ENCODE measurements at regions not wholly inside any gene's neighbourhood (a gene's known extent, or its start where the extent isn't known, plus 50 kb on each side); places are given as distances from the start of the nearest gene placed in this dataset.
A peak's percentile ranks its signal among the peaks of the same experiment; 100 is the strongest.

DNA sequence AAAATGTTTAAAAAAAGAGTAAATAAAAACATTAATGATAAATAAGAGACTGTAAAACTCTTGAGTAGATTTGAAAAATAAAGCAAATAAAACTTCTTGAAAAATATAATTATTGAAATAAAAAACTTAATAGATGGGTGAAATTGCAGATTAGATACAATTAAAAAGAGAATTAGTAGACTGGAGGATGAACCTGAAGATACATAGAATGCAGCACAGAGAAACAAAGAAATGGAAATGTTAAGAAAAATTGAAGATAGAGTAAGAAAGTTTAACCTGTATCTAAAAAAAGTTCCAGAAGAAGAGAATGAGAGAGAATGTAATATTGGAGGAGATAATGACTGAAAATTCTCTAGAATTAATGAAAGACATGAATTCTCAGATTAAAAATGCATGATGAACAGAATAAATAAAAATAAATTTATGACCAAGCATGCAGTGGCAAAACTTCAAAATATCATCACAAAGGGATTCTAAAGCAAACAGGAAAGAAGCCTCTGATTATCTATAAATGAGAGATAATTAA is 438.1 kb upstream of the CLINT1 start:
- no peak for DNase-seq (ENCODE audit: low spot score)

DNA sequence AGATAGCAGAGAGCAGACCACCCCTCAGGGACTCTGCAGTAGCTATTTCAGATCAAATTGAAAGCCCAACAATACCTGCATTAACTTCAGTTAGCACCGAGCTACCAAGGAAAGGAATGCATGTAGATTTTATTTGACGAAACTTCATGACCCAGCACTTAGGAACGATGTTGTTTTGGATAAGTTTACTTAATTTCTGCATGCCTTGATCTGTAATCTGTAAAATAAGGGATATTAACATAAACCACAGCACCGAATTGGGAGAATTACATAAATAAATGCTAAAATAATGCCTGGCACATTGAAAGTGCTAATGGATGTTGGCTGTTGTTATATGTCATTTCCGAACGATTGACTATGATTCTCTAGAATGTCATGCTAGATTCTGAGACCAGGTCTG is 435.8 kb upstream of the CLINT1 start:
- DNase-seq (ENCODE audit: low spot score): no peak

DNA sequence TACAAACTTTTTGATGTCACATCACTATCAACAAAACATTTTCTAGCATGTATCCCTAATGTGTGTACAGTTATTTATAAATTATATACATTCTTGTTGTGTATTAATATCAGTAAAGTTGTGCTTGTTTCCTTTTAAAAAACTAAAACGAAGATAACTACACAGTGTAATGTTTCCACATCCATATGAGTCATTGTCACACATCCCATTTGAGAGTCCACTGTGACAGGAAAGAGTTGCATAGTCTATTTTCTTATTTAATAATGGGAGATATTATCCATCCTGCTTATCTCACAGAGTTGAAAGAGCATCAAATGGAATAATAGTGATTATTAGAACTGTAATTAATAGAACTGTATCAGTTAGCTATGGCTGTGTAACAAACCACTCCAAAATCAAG is 434.0 kb upstream of the CLINT1 start:
- no peak for DNase-seq (ENCODE audit: low spot score)

DNA sequence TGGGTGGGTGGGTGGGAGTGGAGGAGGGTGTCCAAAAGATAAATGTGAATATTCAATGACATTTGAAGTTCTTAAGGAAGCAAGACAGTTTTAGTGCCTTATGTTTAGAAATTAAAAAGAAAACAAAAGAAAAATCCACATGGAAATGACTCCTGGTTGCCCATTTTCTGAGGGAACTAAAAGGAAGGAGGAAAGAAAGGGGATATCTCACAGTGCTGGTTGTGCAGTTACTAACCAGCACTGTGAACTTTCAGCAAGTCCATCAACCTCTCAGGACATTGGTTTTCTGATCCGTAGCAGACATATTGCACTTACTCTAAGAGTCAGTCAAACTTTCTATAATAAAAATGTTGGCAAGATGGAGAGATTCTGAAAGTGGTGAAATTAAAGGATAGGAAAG is 431.0 kb upstream of the CLINT1 start:
- DNase-seq (ENCODE audit: low spot score): no peak

DNA sequence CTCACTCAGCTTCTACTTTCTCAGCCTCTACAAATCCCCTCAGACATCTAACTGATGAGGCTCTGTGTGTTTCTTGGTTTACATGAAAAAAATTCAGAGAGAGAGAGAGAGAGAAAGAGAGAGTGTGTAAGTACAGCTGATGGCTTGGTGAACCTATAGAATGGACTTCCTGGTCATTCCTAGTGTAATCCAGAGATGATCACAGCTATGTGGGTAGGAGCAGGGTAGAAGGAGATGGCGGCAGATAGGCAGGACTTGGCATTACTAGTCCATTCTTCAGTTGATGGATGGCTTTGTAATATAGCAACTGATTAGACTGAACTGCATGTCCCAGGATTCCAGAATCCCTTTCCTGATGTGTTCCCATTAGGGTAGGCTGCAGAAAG is 429.3 kb upstream of the CLINT1 start:
- no peak for DNase-seq (ENCODE audit: low spot score)

DNA sequence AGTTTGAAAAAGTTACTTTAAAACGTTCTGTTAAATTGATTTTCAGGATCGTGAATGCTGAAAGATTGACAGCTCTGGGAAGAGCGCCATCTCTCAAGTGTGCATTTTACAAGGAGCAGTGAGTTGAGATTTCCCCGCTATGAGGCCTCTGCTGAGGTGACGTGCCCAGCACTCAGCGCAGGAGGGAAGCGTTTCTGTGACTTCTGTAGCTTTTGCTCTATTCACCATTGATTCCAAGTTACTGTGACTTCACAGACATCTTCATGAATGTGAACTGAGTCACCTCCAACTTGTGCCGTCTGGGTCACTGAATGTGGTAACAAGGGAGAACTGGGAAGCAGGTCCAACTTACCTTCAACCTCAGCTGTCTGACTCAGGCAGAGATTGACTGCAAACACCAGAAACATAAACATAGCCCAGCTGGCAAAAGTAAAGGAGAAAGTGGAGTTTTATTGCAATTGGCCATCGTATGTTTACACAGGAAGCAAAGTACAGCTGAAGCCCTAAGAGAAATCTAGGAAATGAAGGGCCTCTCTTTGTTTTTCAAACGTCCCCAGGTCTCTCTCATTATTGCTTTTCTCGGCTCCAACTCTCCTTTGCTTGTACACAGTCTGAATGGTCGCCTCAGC is 428.8 kb upstream of the CLINT1 start:
- no peak for DNase-seq (ENCODE audit: low spot score)

DNA sequence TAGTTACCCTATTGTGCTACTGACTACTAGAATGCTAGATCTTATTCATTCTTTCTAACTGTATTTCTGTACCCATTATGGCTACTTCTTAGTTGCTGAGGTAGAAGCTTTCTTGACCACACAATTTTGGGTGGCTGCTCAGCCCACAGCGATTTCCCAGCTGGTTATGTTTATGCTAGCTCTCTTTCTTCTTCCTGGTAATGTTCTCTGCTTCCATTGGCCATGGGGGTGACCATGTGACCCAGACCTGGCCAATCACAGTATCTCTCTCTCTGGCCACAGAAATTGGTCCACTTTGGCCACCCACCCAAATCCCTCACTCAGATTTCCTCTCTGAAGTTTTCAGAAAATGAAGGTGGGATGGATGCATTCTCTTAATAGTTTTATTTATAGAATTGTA is 427.9 kb upstream of the CLINT1 start:
- DNase-seq (ENCODE audit: low spot score): peak; percentile 27

DNA sequence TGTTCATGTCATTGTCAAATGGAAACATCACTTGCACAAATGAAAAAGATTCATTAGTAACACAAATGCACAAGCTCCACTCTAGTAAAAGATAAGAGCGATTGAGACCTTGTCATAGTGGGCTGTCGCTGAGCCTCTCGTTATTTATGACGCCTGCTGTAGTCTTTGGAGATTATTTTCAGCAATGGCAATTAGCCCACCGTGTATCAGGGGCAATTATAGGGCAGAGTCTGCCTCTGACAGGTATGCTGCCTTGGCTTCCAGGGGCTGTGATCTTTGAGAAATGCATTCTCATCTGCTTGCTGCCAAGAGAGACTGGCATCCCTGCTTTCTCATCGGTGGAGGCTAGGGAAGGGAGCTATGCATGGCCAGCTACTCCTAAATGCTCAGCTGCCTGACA is 426.8 kb upstream of the CLINT1 start:
- no peak for DNase-seq (ENCODE audit: low spot score)

DNA sequence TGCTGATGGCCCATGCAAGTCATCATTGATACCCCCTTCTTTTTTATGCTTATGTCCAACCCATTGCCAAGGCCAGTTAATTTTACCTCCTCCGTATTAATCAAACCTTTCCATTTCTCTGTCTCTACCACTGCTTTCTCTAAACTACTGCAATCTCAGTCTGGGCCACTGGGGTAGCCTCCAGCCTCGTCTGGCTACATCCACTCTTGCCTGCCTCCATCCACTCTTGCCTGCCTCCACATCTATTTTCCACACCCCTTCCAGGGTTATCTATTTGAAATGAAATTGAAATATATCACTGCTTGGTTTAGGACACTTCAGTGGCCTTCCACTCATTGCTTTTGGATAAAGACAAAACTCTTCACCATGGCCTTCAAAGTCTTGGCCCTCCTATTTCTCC is 425.3 kb upstream of the CLINT1 start:
- peak; percentile 57 for DNase-seq (ENCODE audit: low spot score)

DNA sequence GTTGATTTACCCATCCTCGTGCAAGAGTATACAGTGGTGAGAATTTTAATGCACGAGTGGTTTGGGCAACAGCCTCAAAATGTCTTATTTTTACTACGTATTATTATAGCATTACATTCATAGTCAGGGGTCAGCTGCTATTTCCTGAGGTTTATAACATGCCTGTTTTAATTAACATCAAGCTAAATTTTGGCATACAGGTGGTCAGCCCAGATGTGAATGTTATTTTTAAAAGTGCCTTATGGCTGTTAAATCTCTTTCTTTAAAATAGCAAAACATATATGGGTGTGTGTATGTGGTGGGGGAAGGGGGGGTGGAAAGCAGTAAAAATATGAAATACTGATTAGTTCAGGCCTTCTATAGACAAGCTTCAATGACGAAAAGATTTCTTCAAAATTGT is 424.5 kb upstream of the CLINT1 start:
- peak; percentile 83 for DNase-seq (ENCODE audit: low spot score)

DNA sequence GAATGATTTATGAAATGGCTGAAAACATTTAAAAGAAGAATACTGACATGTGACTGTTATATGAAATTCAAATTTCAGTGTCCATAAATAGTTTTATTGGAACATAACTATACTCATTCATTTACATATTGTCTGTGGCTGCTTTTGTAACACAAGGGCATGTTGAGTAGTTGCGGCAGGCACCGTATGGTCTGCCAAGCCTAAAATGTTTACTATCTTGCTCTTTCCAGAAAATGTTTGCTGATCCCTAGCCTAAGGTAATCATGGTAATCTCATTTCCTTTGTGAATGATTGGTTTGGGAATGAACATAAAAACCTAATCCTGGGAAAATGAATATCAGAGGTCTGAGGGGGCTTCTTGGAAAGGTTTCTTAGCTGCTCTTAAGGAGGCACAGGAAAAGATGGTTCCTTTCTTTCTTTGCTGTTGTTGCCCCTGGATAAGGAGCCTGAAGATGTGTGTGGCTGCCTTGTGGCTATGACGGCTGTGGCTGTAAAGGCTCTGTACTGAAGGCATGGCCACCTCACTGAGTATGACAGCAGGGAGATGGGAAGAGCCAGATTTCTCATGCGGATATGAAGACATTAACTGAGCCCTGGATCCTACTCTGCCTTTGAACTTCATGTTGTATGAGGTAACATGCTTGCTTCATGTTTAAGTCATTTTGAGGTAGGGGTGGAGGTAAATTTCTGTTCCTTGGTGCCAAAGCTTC is 419.4 kb upstream of the CLINT1 start:
- no peak for DNase-seq (ENCODE audit: low spot score)

DNA sequence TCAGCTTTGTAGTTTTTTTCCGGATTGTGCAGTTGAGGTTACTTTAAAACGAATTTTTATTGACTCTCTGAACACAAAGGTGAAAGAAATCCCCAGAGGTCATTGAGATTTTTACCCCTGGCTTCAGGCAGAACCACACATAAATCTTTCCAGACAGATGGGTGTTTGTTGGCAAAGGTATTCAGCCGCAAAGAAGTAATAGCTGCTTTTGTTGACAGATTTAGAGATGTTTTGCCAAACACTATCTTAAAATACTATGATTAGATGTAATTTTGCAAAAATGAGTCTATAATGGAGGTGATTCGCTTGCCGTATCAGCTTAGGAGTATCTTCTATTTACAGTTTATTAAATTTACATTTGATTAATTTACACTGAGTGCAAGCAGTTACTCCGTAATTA is 418.3 kb upstream of the CLINT1 start:
- DNase-seq (ENCODE audit: low spot score): no peak

DNA sequence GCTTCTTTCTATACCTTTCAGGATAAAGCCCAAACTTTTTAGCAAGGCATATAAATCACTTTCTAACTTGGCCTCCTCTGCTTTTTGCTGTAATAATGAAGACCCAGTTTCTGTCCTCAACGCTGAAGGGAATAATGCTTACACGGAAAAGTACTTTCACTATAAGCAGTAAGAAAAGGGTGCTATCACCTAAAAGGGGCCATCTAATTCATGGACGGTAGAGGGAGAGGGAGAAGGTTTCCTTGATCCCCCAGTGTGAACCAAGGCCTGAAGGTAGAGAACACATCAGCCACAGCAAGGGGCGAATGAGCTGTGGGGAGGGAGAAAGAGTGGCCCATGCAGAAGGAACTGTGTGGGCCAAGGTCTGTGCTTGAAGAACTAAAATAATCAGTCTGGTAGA is 417.7 kb upstream of the CLINT1 start:
- no peak for DNase-seq (ENCODE audit: low spot score)

DNA sequence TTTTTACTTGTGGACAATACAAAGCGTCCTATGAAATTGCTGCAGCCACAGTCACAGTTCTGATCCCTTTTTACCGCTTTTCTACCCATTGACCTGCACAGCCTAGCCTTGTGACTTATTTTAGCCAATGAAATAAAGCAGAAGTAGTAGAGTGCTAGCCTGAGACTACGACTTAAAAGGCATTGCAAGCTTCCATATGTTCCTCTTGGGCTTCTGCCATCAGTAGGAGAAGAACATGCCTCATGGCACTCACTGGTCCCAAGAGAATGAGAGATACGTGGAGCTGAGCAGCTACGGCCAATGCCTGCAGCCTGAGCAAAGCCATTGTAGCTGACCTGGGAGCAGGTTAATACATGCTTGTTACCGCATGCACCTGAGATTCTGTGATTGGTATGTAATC is 416.6 kb upstream of the CLINT1 start:
- DNase-seq (ENCODE audit: low spot score): no peak

DNA sequence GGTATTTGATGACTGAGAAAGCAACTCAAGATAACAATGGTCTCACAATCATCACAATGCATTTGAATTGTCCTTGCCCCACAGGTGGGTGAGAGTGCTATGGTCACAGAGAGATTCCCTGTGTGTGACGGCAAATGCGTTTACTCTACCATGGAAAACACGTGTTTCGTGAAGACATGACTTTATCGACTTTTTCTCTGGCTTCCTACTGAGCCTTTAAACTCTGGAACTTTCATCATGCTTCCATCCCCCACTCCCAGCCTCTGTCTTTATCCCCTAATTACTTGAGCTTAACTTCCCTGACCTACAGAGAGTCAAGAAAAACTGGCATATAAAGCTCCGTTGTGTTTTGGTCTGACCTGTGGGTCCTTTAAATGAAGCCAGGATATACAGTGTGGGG is 414.1 kb upstream of the CLINT1 start:
- no peak for DNase-seq (ENCODE audit: low spot score)

DNA sequence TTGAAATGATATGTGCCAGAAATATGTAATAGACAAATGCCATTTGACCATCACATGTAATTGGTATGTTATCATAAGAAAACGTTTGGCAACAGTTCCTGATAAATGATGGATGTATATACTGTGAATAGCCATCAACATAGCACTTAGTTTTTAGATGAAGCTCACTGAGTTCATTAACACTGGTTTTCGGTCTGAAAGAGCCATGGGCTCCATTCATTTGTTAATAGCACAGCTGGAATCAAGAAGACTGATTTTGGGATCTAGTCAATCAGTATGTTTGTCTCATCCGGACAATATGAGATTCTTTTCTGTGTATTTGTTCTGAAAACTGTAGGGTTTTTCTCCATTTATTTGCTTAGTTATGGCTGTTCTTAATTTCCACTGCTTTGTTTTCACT is 413.5 kb upstream of the CLINT1 start:
- no peak for DNase-seq (ENCODE audit: low spot score)

DNA sequence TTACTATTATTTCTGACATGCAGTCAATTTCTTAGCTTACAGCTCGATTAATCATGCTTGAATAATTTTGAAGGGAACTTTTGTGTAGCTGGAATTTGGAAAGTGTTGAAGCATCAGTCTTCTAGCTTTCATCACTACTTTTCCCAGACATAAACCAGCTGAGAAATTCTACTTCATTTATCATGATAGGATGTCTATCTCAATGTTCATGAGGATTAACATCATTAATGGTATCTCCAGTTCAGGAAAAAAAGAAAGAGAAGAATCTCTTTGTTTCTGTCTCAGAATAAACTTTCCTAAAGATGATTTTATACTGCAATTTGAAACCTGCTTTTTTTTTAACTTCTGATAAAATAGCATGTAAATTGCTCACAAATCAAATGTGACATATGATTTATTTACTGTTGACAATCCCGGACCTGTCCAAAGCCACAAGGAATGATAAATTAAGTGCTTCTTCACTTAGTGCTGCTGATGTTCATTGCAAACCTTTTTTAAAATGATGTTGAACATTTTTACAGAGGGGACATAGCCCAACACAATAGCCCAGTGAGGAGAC is 412.1 kb upstream of the CLINT1 start:
- no peak for DNase-seq (ENCODE audit: low spot score)

DNA sequence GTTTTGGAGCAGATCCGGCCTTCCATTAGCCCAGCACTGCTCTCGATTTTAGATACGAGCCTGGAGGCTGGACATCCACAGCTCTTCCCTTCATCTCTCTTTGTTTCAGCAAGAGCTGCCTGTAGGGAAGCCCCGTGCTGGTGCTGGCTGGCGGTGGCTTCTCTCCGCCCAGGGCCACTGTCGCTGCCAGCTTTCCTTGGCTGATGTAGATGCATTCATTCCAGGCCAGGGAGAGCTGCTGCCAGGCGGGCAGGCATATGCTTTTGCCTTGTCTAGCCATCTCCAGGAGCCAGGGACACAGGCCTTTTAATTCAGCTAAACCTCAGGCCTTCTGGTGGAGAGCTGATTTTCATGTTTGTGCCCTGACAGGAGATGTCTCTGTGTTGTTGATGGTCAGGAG is 409.3 kb upstream of the CLINT1 start:
- DNase-seq (ENCODE audit: low spot score): no peak

DNA sequence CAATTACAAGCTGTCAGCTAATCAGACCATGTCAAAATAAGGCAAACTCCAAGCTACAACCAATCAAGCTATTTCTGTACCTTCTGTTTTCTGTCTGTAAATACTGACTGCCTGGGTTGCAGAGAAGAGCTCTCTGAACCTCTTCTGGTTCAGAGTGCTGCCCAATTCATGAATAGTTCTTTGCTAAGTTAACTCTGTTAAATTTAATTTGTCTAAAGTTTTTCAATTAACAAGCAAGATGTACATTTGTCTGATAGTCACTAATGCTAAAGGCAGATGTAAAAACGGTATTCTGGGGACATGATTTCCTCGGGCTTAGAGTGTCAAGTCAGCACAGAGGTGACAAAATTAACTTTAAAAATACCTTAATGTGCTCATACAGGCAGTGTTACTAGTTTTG is 408.3 kb upstream of the CLINT1 start:
- DNase-seq (ENCODE audit: low spot score): no peak

DNA sequence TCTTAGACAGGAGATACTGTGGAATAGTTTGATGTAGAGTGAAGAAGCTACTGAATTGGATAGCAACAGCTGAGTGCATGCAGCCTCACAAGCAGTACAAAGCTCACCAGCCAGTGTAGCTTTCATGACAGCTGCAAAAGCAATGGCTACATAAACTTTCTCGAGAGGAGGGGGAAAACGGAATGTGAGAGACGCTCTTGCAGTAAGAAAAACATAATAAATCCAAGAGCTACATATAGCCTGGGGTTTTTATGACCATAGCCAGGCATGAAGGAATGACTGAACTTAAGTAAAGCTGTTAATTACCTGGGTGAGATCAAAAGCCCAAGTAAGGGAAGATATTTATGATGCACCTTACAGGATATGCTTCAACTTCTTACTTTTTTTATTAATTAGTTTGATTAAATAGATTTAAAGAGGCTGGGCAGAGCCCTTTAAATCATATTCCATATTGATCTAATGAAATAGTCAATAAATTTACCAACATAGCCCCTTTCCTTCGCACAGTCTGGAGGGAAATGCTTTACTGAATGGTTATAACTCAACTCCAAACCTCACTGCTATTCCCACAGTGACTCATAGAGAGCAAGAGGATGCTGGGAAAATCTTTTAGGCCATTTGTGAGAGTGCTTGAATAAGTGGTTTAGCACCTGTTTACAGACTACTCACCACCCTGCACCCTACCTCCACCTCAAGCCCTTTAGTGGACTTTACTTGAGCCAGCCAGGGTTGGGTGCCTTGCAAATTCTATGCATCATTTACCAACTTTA is 407.2 kb upstream of the CLINT1 start:
- no peak for DNase-seq (ENCODE audit: low spot score)

DNA sequence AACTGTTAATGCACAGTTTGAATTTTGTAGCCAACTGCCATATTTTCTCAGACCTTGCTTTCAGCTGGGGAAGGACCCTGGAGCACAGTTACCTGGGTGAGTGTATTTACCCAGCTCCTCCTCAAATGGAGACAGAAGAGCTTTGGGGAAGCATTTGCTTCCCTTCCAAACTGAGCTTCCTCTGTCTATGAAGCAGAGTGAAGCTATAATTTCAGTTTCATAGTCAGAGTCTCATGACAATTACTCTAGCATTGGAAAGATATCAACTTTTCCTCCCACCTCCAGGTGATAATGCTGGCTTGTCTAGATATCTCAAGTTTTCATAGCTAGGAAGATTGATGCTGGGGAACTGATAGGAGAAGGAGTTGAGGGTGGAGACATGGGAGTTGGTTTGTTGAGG is 406.4 kb upstream of the CLINT1 start:
- DNase-seq (ENCODE audit: low spot score): no peak

DNA sequence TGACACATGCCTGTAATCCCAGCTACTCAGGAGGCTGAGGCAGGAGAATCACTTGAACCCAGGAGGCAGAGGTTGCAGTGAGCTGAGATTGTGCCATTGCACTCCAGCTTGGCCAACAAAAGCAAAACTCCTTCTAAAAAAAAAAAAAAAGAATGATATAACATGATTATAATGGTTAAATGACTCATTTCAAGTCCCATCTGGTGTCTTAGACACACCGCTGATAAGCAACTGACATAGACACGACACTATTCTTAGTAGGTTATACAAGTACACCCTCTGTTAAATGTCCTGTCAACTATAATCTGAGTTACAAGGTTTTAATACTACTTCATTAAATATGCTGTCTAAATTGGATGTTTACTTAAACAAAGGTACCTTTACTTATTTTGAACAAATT is 405.3 kb upstream of the CLINT1 start:
- no peak for DNase-seq (ENCODE audit: low spot score)

Data from NAMALWA (cell line).